ENCODE measurements at regions not wholly inside any gene's neighbourhood (a gene's known extent, or its start where the extent isn't known, plus 50 kb on each side); places are given as distances from the start of the nearest gene placed in this dataset.

- H3K4me1 ChIP-seq (ENCODE audit: insufficient read depth, low read length) = no peaks in the 10 kb centered on the region
- no peak overlapping the region for H3K27ac ChIP-seq (ENCODE audit: extremely low read length, insufficient read depth, low read length)
- no peak for TF ChIP-seq POGK (CRISPR knock-in tag; conservative IDR thresholded peaks at IDR 0.05)
- TF ChIP-seq ZNF296 (CRISPR knock-in tag; conservative IDR thresholded peaks at IDR 0.05) = no peak
- no peak for TF ChIP-seq RCOR2 (CRISPR knock-in tag; IDR thresholded peaks at IDR 0.05)
- TF ChIP-seq ZNF143 (CRISPR knock-in tag; IDR thresholded peaks at IDR 0.05) = no peak
- TF ChIP-seq ZNF577 (CRISPR knock-in tag; IDR thresholded peaks at IDR 0.05; ENCODE audit: borderline replicate concordance, low read depth) = no peak
- no peak for TF ChIP-seq TEF (CRISPR knock-in tag; IDR thresholded peaks at IDR 0.05)
- no peak for TF ChIP-seq FUBP1 (CRISPR knock-in tag; IDR thresholded peaks at IDR 0.05; ENCODE audit: borderline replicate concordance)
- TF ChIP-seq PLSCR1 (CRISPR knock-in tag; IDR thresholded peaks at IDR 0.05; ENCODE audit: borderline replicate concordance) = no peak
- no peak for TF ChIP-seq SOX6 (IDR thresholded peaks at IDR 0.05)
- TF ChIP-seq SOX6 (CRISPR knock-in tag; IDR thresholded peaks at IDR 0.05) = no peak
- TF ChIP-seq NFYC (CRISPR knock-in tag; IDR thresholded peaks at IDR 0.05) = no peak
- TF ChIP-seq CHCHD3 (CRISPR knock-in tag; IDR thresholded peaks at IDR 0.05) = no peak
- no peak for TF ChIP-seq NPAS2 (CRISPR knock-in tag; IDR thresholded peaks at IDR 0.05; ENCODE audit: borderline replicate concordance)
- TF ChIP-seq ZNF20 (CRISPR knock-in tag; IDR thresholded peaks at IDR 0.05) = no peak
- ATAC-seq (no peak), DNase-seq (ENCODE audit: low spot score) (no peak), FAIRE-seq (no peak)
- no TSS peak for BruUV-seq (replicated peaks)
- H4K20me1 ChIP-seq (ENCODE audit: insufficient read depth, low read length) = no peaks in the 10 kb centered on the region
- in situ Hi-C loops (cut with HindIII; ENCODE audit: extremely low pct_ligation_motif_present, low pct_unique_long_range_greater_than_20kb) = no loop called here
- H3K4me3 ChIP-seq (replicated peaks in 1 of 3; ENCODE audit: insufficient read depth in 1 of 3, low read depth in 2 of 3, low read length in 3 of 3) = no peak overlapping the region
- CTCF ChIA-PET (ENCODE audit: low intra/inter-chr PET ratio, low total read pairs) = no interaction called here
- H2AFZ ChIP-seq (ENCODE audit: low read length) = no peak overlapping the region
- no peaks in the 10 kb centered on the region for H3K79me2 ChIP-seq (ENCODE audit: insufficient read depth, low read length)
- intact Hi-C loops (cut with micrococcal nuclease; ENCODE audit: unreplicated experiment) = no loop called here
- no peak overlapping the region for H3K9ac ChIP-seq (ENCODE audit: insufficient read depth, low read depth, low read length)
- H3K9me3 ChIP-seq (ENCODE audit: low read length) = peaks cover 13% of the 10 kb centered on the region; the same call in 1 of the 2 replicates
- no peaks in the 10 kb centered on the region; a peak in 2 of 5 replicates for H3K27me3 ChIP-seq (ENCODE audit: control insufficient read depth in 1 of 2, insufficient read depth in 2 of 2, low read length in 2 of 2)
- H3K36me3 ChIP-seq (replicated peaks in 1 of 2; ENCODE audit: control insufficient read depth in 1 of 2, insufficient read depth in 2 of 2, low read length in 2 of 2) = no peaks in the 10 kb centered on the region
- 18% methylated on average over 7 of the region's 7 CpGs for WGBS (ENCODE audit: low lambda C conversion rate)
- no peak overlapping the region for H3K4me2 ChIP-seq (ENCODE audit: low read depth, low read length)
- POLR2A ChIA-PET = no interaction called here
Observed at GRCh38 chr11:121795174-121795573, 320.8 kb downstream of the BLID start.

All from HepG2 (cell line).